H9 (cell line): ENCODE measurements at regions not wholly inside any gene's neighbourhood (a gene's known extent, or its start where the extent isn't known, plus 50 kb on each side); places are given as distances from the start of the nearest gene placed in this dataset.

Experiments used
- DNase-seq: peaks from one replicate; pipeline ENCODE4 v3.0.0-alpha.2; 2017
- H2AFZ ChIP-seq: one replicate; pipeline ENCODE4 v1.6.1; 2013; ENCODE audit warnings: mild to moderate bottlenecking, low read length, control low read depth, moderate library complexity
- H2AK5ac ChIP-seq: 2 replicates; pipeline ENCODE4 v1.6.1; 2013; ENCODE audit warnings: low read length, control low read depth, mixed read lengths; ENCODE audit not compliant: insufficient read length
- H2BK120ac ChIP-seq: one replicate; pipeline ENCODE4 v1.6.1; 2013; ENCODE audit warnings: low read depth, mild to moderate bottlenecking, low read length, control low read depth, inconsistent platforms; ENCODE audit not compliant: poor library complexity, severe bottlenecking
- H2BK12ac ChIP-seq: 2 replicates; pipeline ENCODE4 v1.6.1; 2013; ENCODE audit warnings: low read length, control low read depth, mixed read lengths, low read depth; ENCODE audit not compliant: insufficient read length
- H2BK15ac ChIP-seq: 2 replicates; pipeline ENCODE4 v1.6.1; 2013; ENCODE audit warnings: low read depth, low read length, control low read depth
- H2BK20ac ChIP-seq: one replicate; pipeline ENCODE4 v1.6.1; 2013; ENCODE audit warnings: low read depth, mild to moderate bottlenecking, low read length, control low read depth, inconsistent platforms; ENCODE audit not compliant: poor library complexity, severe bottlenecking
- H2BK5ac ChIP-seq: 2 replicates; pipeline ENCODE4 v1.6.1; 2013; ENCODE audit warnings: low read length, control low read depth, mixed read lengths; ENCODE audit not compliant: insufficient read length
- H3K14ac ChIP-seq: 2 replicates; pipeline ENCODE4 v1.6.1; 2013; ENCODE audit warnings: low read length, control low read depth; ENCODE audit not compliant: insufficient read depth
- H3K18ac ChIP-seq: 2 replicates; pipeline ENCODE4 v1.6.1; 2013; ENCODE audit warnings: low read depth, mild to moderate bottlenecking, mixed read lengths, low read length, control low read depth; ENCODE audit not compliant: insufficient read length
- H3K23ac ChIP-seq: 2 replicates; pipeline ENCODE4 v1.6.1; 2013; ENCODE audit warnings: low read length, control low read depth, mixed read lengths, low read depth; ENCODE audit not compliant: insufficient read length
- H3K23me2 ChIP-seq: 2 replicates; pipeline ENCODE4 v1.6.1; 2013; ENCODE audit warnings: low read depth, mild to moderate bottlenecking, mixed read lengths, low read length, control low read depth; ENCODE audit not compliant: insufficient read length, poor library complexity, severe bottlenecking
- H3K27ac ChIP-seq: 2 replicates; pipeline ENCODE4 v1.5.1; 2013; ENCODE audit warnings: low read length, control low read depth, mixed read lengths, low read depth; ENCODE audit not compliant: insufficient read length
- H3K27me3 ChIP-seq: 2 replicates; pipeline ENCODE4 v1.6.1; 2013; ENCODE audit warnings: low read length, control low read depth, inconsistent platforms; ENCODE audit not compliant: insufficient read depth
- H3K4ac ChIP-seq: 2 replicates; pipeline ENCODE4 v1.6.1; 2013; ENCODE audit warnings: low read depth, mild to moderate bottlenecking, control low read depth, inconsistent platforms, low read length, moderate library complexity
- H3K4me1 ChIP-seq: 2 replicates; pipeline ENCODE4 v1.6.1; 2013; ENCODE audit warnings: low read length, control low read depth, inconsistent platforms; ENCODE audit not compliant: insufficient read depth
- H3K4me2 ChIP-seq: 2 replicates; pipeline ENCODE4 v1.6.1; 2013; ENCODE audit warnings: low read length, control low read depth, mixed read lengths; ENCODE audit not compliant: insufficient read length, insufficient read depth
- H3K56ac ChIP-seq: 2 replicates; pipeline ENCODE4 v1.6.1; 2013; ENCODE audit warnings: low read depth, mild to moderate bottlenecking, mixed read lengths, low read length, control low read depth; ENCODE audit not compliant: insufficient read length
- H3K79me1 ChIP-seq: 2 replicates; pipeline ENCODE4 v1.6.1; 2013; ENCODE audit warnings: low read depth, mild to moderate bottlenecking, moderate library complexity, low read length, control low read depth, inconsistent platforms; ENCODE audit not compliant: insufficient read depth, poor library complexity, severe bottlenecking
- H3K79me2 ChIP-seq: 2 replicates; pipeline ENCODE4 v1.6.1; 2013; ENCODE audit warnings: low read length, control low read depth, inconsistent platforms; ENCODE audit not compliant: insufficient read depth
- H3K9ac ChIP-seq: 2 replicates; pipeline ENCODE4 v1.6.1; 2013; ENCODE audit warnings: low read length, control low read depth, mixed read lengths; ENCODE audit not compliant: insufficient read length; ENCODE audit errors: extremely low read depth
- H3K9me3 ChIP-seq: one replicate; pipeline ENCODE4 v1.6.1; 2013; ENCODE audit warnings: low read depth, low read length, inconsistent platforms; ENCODE audit not compliant: control insufficient read depth
- H3T11ph ChIP-seq: one replicate; pipeline ENCODE4 v1.6.1; 2013; ENCODE audit warnings: mild to moderate bottlenecking, low read length, control low read depth, inconsistent platforms
- H4K20me1 ChIP-seq: one replicate; pipeline ENCODE4 v1.6.1; 2013; ENCODE audit not compliant: control insufficient read depth, insufficient read length, insufficient read depth
- H4K5ac ChIP-seq: 2 replicates; pipeline ENCODE4 v1.6.1; 2013; ENCODE audit warnings: low read depth, mild to moderate bottlenecking, mixed read lengths, low read length, control low read depth; ENCODE audit not compliant: insufficient read length
- H4K8ac ChIP-seq: replicated peaks from 2 replicates; pipeline ENCODE4 v1.6.1; 2013; ENCODE audit warnings: low read length, control low read depth, mixed read lengths, low read depth; ENCODE audit not compliant: insufficient read length
- H4K91ac ChIP-seq: 2 replicates; pipeline ENCODE4 v1.6.1; 2013; ENCODE audit warnings: low read depth, mild to moderate bottlenecking, moderate library complexity, mixed read lengths, low read length, control low read depth; ENCODE audit not compliant: insufficient read length
- H3K27ac Mint-ChIP-seq, 3 experiments: 2 replicates in 2 of 3; 3 replicates in 1 of 3; pipeline ENCODE4 v1.8.0; 2020 to 2021; ENCODE audit warnings: mixed read lengths in 3 of 3, mild to moderate bottlenecking in 1 of 3, moderate library complexity in 1 of 3
- H3K27me3 Mint-ChIP-seq: 2 replicates; pipeline ENCODE4 v1.8.0; 2021; ENCODE audit warnings: low read depth, mild to moderate bottlenecking, moderate library complexity, mixed read lengths
- H3K36me3 Mint-ChIP-seq, 3 experiments: 2 replicates in 2 of 3; 3 replicates in 1 of 3; pipeline ENCODE4 v1.8.0; 2020 to 2021; ENCODE audit warnings: low read depth in 3 of 3, mixed read lengths in 3 of 3; ENCODE audit not compliant: insufficient read depth in 1 of 3
- H3K4me1 Mint-ChIP-seq, 2 experiments: 2 replicates each; pipeline ENCODE4 v1.8.0; 2020; ENCODE audit warnings: mixed read lengths in 2 of 2
- H3K4me3 Mint-ChIP-seq, 2 experiments: 2 replicates in 1 of 2; 3 replicates in 1 of 2; pipeline ENCODE4 v1.8.0; 2020 to 2021; ENCODE audit warnings: mild to moderate bottlenecking in 2 of 2, mixed read lengths in 2 of 2, moderate library complexity in 1 of 2
- H3K9me3 Mint-ChIP-seq, 2 experiments: 2 replicates in 1 of 2; 3 replicates in 1 of 2; pipeline ENCODE4 v1.8.0; 2020; ENCODE audit warnings: mild to moderate bottlenecking in 2 of 2, mixed read lengths in 2 of 2, moderate library complexity in 1 of 2
- CTCF ChIP-seq: fragments of 200-600 bp; sonication (generic); conservative IDR thresholded peaks from 3 replicates; pipeline ENCODE4 v1.8.0; 2021; ENCODE audit warnings: antibody characterized with exemption, mild to moderate bottlenecking
- WGBS: extraction: QIAGEN DNeasy Blood & Tissue Kit; methylation state at CpG from one replicate; pipeline ENCODE4 v1.1.7; 2013; ENCODE audit warnings: missing lambda C conversion rate, low lambda C conversion rate, mixed read lengths; ENCODE audit not compliant: insufficient read length; ENCODE audit errors: extremely low coverage; 5-methylcytosine and 5-hydroxymethylcytosine counted together

- no peak overlapping the region for H4K8ac ChIP-seq
- WGBS: no CpG with 5 or more reads among the region's 7 CpGs
- no peaks in the 10 kb centered on the region for H3K9me3 ChIP-seq
- no peak overlapping the region for H2BK5ac ChIP-seq
- no peak for DNase-seq
- H4K5ac ChIP-seq: no peak overlapping the region
- H4K20me1 ChIP-seq: no peaks in the 10 kb centered on the region
- no peak overlapping the region for H3K4me2 ChIP-seq
- H2BK20ac ChIP-seq: no peak overlapping the region
- no peaks in the 10 kb centered on the region for H3K79me1 ChIP-seq
- H2BK15ac ChIP-seq: no peak overlapping the region
- no peak overlapping the region for H2AFZ ChIP-seq
- no peak for TF ChIP-seq CTCF
- H3K14ac ChIP-seq: no peak overlapping the region; the same call in 1 of the 2 replicates
- no peaks in the 10 kb centered on the region for H3K23me2 ChIP-seq
- H3K56ac ChIP-seq: no peak overlapping the region
- no peak overlapping the region for H3K18ac ChIP-seq
- H3K4me1 ChIP-seq: peaks cover 5% of the 10 kb centered on the region; the same call in 1 of the 2 replicates
- no peak overlapping the region for H2BK12ac ChIP-seq
- no peak overlapping the region for H3K4ac ChIP-seq
- H3K9ac ChIP-seq: no peak overlapping the region
- peaks cover 5 to 13% of the 10 kb centered on the region in 2 experiments for H3K4me1 Mint-ChIP-seq
- no peak overlapping the region for H3K27ac ChIP-seq
- H3K23ac ChIP-seq: no peak overlapping the region
- H3T11ph ChIP-seq: no peak overlapping the region
- no peak overlapping the region for H3K27ac Mint-ChIP-seq
- H3K4me3 Mint-ChIP-seq: no peak overlapping the region
- H3K27me3 ChIP-seq: no peaks in the 10 kb centered on the region
- no peak overlapping the region for H4K91ac ChIP-seq
- H3K36me3 Mint-ChIP-seq: peaks cover 0 to 3% (median 0%) of the 10 kb centered on the region in 3 experiments; a peak in 4 of 7 replicates
- no peak overlapping the region for H2BK120ac ChIP-seq
- H3K9me3 Mint-ChIP-seq: peaks cover 72 to 80% of the 10 kb centered on the region in 2 experiments
- no peaks in the 10 kb centered on the region for H3K79me2 ChIP-seq
- peaks cover 4% of the 10 kb centered on the region; the same call in 1 of the 2 replicates for H3K27me3 Mint-ChIP-seq
- H2AK5ac ChIP-seq: no peak overlapping the region
Observed at GRCh38 chrX:40506201-40506985, 74.4 kb upstream of the ATP6AP2 start.
